ENCODE measurements at regions not wholly inside any gene's neighbourhood (a gene's known extent, or its start where the extent isn't known, plus 50 kb on each side); places are given as distances from the start of the nearest gene placed in this dataset.

DNA sequence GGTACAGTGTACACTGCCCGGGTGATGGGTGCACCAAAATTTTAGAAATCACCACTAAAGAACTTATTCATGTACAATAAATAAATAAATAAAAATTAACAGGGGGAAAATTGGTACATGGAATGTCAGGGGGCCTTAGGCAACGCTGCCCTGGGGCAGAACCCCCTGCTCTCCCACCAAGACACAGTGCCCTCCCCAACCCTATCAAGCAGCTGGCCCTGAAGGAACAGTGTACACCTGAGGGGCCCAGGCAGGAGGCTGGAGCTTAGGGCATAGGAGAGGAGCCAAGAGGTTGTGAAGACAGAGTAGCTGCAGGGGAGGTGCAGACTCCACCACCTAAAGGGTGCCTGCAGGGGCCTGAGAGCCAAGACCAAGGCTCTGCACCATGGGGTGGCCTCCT is 128.8 kb downstream of the BMS1 start:
- Histone ChIP-seq H3K9ac (ENCODE audit: low read length in 5 of 5) (no peak overlapping the region), H3K27me3 (ENCODE audit: control insufficient read depth in 5 of 5, insufficient read depth in 4 of 5, low read length in 5 of 5) (no peaks in the 10 kb centered on the region), H3K9me3 (ENCODE audit: control insufficient read depth in 5 of 5, low read length in 5 of 5) (peaks cover 0 to 27% (median 17%) of the 10 kb centered on the region in 5 donors), H3K4me1 (ENCODE audit: control insufficient read depth in 5 of 5, insufficient read depth in 5 of 5, low read length in 5 of 5) (no peaks in the 10 kb centered on the region), H3K36me3 (ENCODE audit: control insufficient read depth in 5 of 5, insufficient read depth in 5 of 5, low read length in 5 of 5) (no peaks in the 10 kb centered on the region), H3K4me3 (ENCODE audit: low read depth in 1 of 5, low read length in 5 of 5) (no peak overlapping the region), H3K27ac (ENCODE audit: low read depth, low read length) (no peak overlapping the region)

- Histone ChIP-seq H3K27ac (ENCODE audit: low read depth, low read length) (no peak overlapping the region), H3K9me3 (ENCODE audit: control insufficient read depth in 5 of 5, low read length in 5 of 5) (peaks cover 3 to 27% (median 20%) of the 10 kb centered on the region in 5 donors), H3K4me1 (ENCODE audit: control insufficient read depth in 5 of 5, insufficient read depth in 5 of 5, low read length in 5 of 5) (no peaks in the 10 kb centered on the region), H3K36me3 (ENCODE audit: control insufficient read depth in 5 of 5, insufficient read depth in 5 of 5, low read length in 5 of 5) (no peaks in the 10 kb centered on the region), H3K4me3 (ENCODE audit: low read depth in 1 of 5, low read length in 5 of 5) (no peak overlapping the region), H3K9ac (ENCODE audit: low read length in 5 of 5) (no peak overlapping the region), H3K27me3 (ENCODE audit: control insufficient read depth in 5 of 5, insufficient read depth in 4 of 5, low read length in 5 of 5) (no peaks in the 10 kb centered on the region)
These were observed 134.4 kb downstream of the BMS1 start for GRCh38 chr10:42916974-42917373.

- Histone ChIP-seq H3K36me3 (ENCODE audit: control insufficient read depth in 5 of 5, insufficient read depth in 5 of 5, low read length in 5 of 5) (no peaks in the 10 kb centered on the region), H3K27me3 (ENCODE audit: control insufficient read depth in 5 of 5, insufficient read depth in 4 of 5, low read length in 5 of 5) (no peaks in the 10 kb centered on the region), H3K9me3 (ENCODE audit: control insufficient read depth in 5 of 5, low read length in 5 of 5) (peaks cover 3 to 29% (median 24%) of the 10 kb centered on the region in 5 donors), H3K9ac (ENCODE audit: low read length in 5 of 5) (no peak overlapping the region), H3K4me3 (ENCODE audit: low read depth in 1 of 5, low read length in 5 of 5) (no peak overlapping the region), H3K4me1 (ENCODE audit: control insufficient read depth in 5 of 5, insufficient read depth in 5 of 5, low read length in 5 of 5) (no peaks in the 10 kb centered on the region), H3K27ac (ENCODE audit: low read depth, low read length) (no peak overlapping the region)
These were observed 135.2 kb downstream of the BMS1 start for GRCh38 chr10:42917821-42918220.

- Histone ChIP-seq H3K9me3 (ENCODE audit: control insufficient read depth in 5 of 5, low read length in 5 of 5) (peaks cover 2 to 9% (median 7%) of the 10 kb centered on the region in 5 donors), H3K27ac (ENCODE audit: low read depth, low read length) (no peak overlapping the region), H3K27me3 (ENCODE audit: control insufficient read depth in 5 of 5, insufficient read depth in 4 of 5, low read length in 5 of 5) (no peaks in the 10 kb centered on the region), H3K36me3 (ENCODE audit: control insufficient read depth in 5 of 5, insufficient read depth in 5 of 5, low read length in 5 of 5) (no peaks in the 10 kb centered on the region), H3K4me1 (ENCODE audit: control insufficient read depth in 5 of 5, insufficient read depth in 5 of 5, low read length in 5 of 5) (peaks cover 0 to 6% (median 5%) of the 10 kb centered on the region in 5 donors), H3K9ac (ENCODE audit: low read length in 5 of 5) (no peak overlapping the region), H3K4me3 (ENCODE audit: low read depth in 1 of 5, low read length in 5 of 5) (no peak overlapping the region)
These were observed 139.4 kb downstream of the BMS1 start for GRCh38 chr10:42921951-42922350.

DNA sequence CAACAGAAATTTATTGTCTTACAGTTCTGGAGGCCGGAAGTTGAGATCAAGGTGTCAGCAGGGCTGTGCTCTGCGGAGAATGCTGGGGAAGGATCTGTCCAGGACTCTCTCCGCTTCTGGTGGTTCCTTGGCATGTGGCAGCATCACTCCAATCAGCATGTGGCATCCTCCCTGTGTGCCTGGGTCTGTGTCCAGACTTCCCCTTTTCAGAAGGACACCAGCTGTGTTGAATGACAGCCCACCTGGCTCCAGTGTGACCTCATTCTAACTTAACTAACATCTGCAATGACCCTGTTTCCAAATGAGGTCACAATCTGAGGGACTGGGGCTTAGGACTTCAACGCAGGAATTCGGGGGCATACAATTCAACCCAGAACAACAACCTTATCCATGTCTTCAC is 141.9 kb downstream of the BMS1 start:
- no peak overlapping the region for H3K27ac ChIP-seq (ENCODE audit: low read depth, low read length)
- H3K4me1 ChIP-seq (ENCODE audit: control insufficient read depth in 5 of 5, insufficient read depth in 5 of 5, low read length in 5 of 5), result peaks cover 0 to 19% (median 15%) of the 10 kb centered on the region in 5 donors
- H3K27me3 ChIP-seq (ENCODE audit: control insufficient read depth in 5 of 5, insufficient read depth in 4 of 5, low read length in 5 of 5), result peaks cover 0 to 4% (median 0%) of the 10 kb centered on the region in 5 donors
- H3K9me3 ChIP-seq (ENCODE audit: control insufficient read depth in 5 of 5, low read length in 5 of 5), result peaks cover 0 to 7% (median 2%) of the 10 kb centered on the region in 5 donors
- no peak overlapping the region for H3K4me3 ChIP-seq (ENCODE audit: low read depth in 1 of 5, low read length in 5 of 5)
- no peaks in the 10 kb centered on the region for H3K36me3 ChIP-seq (ENCODE audit: control insufficient read depth in 5 of 5, insufficient read depth in 5 of 5, low read length in 5 of 5)
- no peak overlapping the region for H3K9ac ChIP-seq (ENCODE audit: low read length in 5 of 5)

- no peaks in the 10 kb centered on the region for H3K36me3 ChIP-seq (ENCODE audit: control insufficient read depth in 5 of 5, insufficient read depth in 5 of 5, low read length in 5 of 5)
- H3K9ac ChIP-seq (ENCODE audit: low read length in 5 of 5), result no peak overlapping the region
- H3K4me3 ChIP-seq (ENCODE audit: low read depth in 1 of 5, low read length in 5 of 5), result no peak overlapping the region
- peaks cover 0 to 5% (median 2%) of the 10 kb centered on the region in 5 donors for H3K9me3 ChIP-seq (ENCODE audit: control insufficient read depth in 5 of 5, low read length in 5 of 5)
- H3K27me3 ChIP-seq (ENCODE audit: control insufficient read depth in 5 of 5, insufficient read depth in 4 of 5, low read length in 5 of 5), result peaks cover 0 to 17% (median 5%) of the 10 kb centered on the region in 5 donors
- peak overlapping the region; percentile 27 for H3K27ac ChIP-seq (ENCODE audit: low read depth, low read length)
- peaks cover 0 to 19% (median 15%) of the 10 kb centered on the region in 5 donors for H3K4me1 ChIP-seq (ENCODE audit: control insufficient read depth in 5 of 5, insufficient read depth in 5 of 5, low read length in 5 of 5)
These were observed 144.2 kb downstream of the BMS1 start for GRCh38 chr10:42926843-42927242.

- Histone ChIP-seq H3K4me3 (ENCODE audit: low read depth in 1 of 5, low read length in 5 of 5) (no peak overlapping the region), H3K4me1 (ENCODE audit: control insufficient read depth in 5 of 5, insufficient read depth in 5 of 5, low read length in 5 of 5) (peaks cover 0 to 22% (median 18%) of the 10 kb centered on the region in 5 donors), H3K9ac (ENCODE audit: low read length in 5 of 5) (no peak overlapping the region), H3K9me3 (ENCODE audit: control insufficient read depth in 5 of 5, low read length in 5 of 5) (no peaks in the 10 kb centered on the region), H3K36me3 (ENCODE audit: control insufficient read depth in 5 of 5, insufficient read depth in 5 of 5, low read length in 5 of 5) (no peaks in the 10 kb centered on the region), H3K27ac (ENCODE audit: low read depth, low read length) (no peak overlapping the region), H3K27me3 (ENCODE audit: control insufficient read depth in 5 of 5, insufficient read depth in 4 of 5, low read length in 5 of 5) (peaks cover 3 to 24% (median 8%) of the 10 kb centered on the region in 5 donors)
These were observed 145.5 kb downstream of the BMS1 start for GRCh38 chr10:42928064-42928463.

DNA sequence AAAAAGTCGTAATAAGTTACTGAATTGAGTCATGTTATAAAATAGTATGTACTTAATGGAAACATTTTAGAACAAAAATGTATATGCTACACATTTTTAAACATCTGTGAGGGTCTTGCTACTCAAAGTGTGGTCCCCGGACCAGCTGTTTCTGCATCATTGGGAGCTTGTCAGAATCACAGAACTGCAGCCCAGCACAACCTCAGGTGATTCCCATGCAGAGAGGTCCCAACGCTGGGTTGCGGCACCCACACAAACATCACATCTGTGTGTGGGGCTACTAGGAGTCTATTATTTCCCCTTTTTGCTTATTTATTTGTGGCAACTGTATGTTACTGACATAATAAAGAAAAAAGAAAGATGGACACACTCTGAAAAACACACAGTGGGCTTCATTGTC is 146.6 kb downstream of the BMS1 start:
- no peaks in the 10 kb centered on the region for H3K36me3 ChIP-seq (ENCODE audit: control insufficient read depth in 5 of 5, insufficient read depth in 5 of 5, low read length in 5 of 5)
- H3K4me1 ChIP-seq (ENCODE audit: control insufficient read depth in 5 of 5, insufficient read depth in 5 of 5, low read length in 5 of 5), result peaks cover 0 to 31% (median 29%) of the 10 kb centered on the region in 5 donors
- no peak overlapping the region for H3K9ac ChIP-seq (ENCODE audit: low read length in 5 of 5)
- no peaks in the 10 kb centered on the region for H3K9me3 ChIP-seq (ENCODE audit: control insufficient read depth in 5 of 5, low read length in 5 of 5)
- no peak overlapping the region for H3K4me3 ChIP-seq (ENCODE audit: low read depth in 1 of 5, low read length in 5 of 5)
- H3K27me3 ChIP-seq (ENCODE audit: control insufficient read depth in 5 of 5, insufficient read depth in 4 of 5, low read length in 5 of 5), result peaks cover 12 to 35% (median 18%) of the 10 kb centered on the region in 5 donors
- H3K27ac ChIP-seq (ENCODE audit: low read depth, low read length), result no peak overlapping the region

DNA sequence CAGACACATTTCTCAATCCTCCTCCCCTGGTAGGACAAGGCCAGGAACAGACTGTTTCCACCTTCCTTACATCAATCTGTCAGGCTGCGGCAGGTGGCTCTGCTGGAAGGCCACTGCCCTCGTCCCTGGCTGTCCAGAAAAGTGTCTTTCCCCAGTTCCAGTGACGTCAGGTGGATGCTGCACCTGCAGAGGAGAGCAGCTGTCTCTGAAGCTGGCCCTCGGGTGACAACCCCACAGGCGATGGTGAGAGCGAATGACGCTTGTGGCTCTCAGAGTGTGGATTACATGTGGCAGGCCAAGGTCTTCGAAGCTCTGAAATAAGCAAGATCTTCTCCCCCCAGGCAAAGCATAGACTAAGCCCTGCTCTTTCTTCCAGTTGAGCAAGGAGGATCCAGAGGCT is 146.9 kb upstream of the RET start:
- no peak overlapping the region for H3K27ac ChIP-seq (ENCODE audit: low read depth, low read length)
- H3K4me3 ChIP-seq (ENCODE audit: low read depth in 1 of 5, low read length in 5 of 5), result no peak overlapping the region
- H3K9me3 ChIP-seq (ENCODE audit: control insufficient read depth in 5 of 5, low read length in 5 of 5), result no peaks in the 10 kb centered on the region
- no peak overlapping the region for H3K9ac ChIP-seq (ENCODE audit: low read length in 5 of 5)
- peaks cover 0 to 31% (median 29%) of the 10 kb centered on the region in 5 donors for H3K4me1 ChIP-seq (ENCODE audit: control insufficient read depth in 5 of 5, insufficient read depth in 5 of 5, low read length in 5 of 5)
- H3K27me3 ChIP-seq (ENCODE audit: control insufficient read depth in 5 of 5, insufficient read depth in 4 of 5, low read length in 5 of 5), result peaks cover 12 to 40% (median 19%) of the 10 kb centered on the region in 5 donors
- no peaks in the 10 kb centered on the region for H3K36me3 ChIP-seq (ENCODE audit: control insufficient read depth in 5 of 5, insufficient read depth in 5 of 5, low read length in 5 of 5)

DNA sequence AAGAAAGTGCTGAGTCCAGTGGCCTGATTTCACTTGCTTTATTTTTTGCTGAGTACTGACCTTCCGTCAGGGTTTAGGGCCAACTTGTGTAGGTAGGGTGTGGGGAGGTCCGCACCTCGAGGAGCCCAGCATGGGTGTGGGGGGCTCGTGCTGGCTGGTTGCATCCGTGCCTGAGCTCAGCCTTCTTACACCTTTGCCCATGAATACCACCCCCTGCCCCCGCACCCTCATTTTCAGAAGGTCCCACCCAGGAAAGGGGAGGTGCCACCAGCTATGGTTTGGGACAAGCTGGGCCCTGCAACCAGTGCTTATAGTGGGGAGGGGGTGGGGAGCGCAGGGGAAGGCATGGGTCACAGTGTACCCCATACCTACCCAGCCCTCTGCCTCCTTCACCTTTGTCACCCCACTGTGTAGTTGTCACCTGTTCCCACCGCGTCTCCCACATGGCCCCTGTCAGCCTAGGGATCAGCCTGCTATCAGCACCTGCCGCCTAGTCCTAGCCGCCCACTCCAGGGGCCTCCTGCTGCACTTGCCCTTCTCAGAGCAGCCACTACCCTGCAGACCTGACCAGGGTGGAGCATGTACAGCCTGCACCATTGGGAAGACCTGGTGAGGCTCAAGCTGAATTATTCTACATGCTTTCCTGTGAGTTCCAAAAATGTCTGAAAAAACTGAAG is 146.2 kb upstream of the RET start:
- no peak overlapping the region for H3K9ac ChIP-seq (ENCODE audit: low read length in 5 of 5)
- no peak overlapping the region for H3K27ac ChIP-seq (ENCODE audit: low read depth, low read length)
- peaks cover 12 to 44% (median 19%) of the 10 kb centered on the region in 5 donors for H3K27me3 ChIP-seq (ENCODE audit: control insufficient read depth in 5 of 5, insufficient read depth in 4 of 5, low read length in 5 of 5)
- no peak overlapping the region for H3K4me3 ChIP-seq (ENCODE audit: low read depth in 1 of 5, low read length in 5 of 5)
- H3K36me3 ChIP-seq (ENCODE audit: control insufficient read depth in 5 of 5, insufficient read depth in 5 of 5, low read length in 5 of 5), result no peaks in the 10 kb centered on the region
- peaks cover 0 to 31% (median 29%) of the 10 kb centered on the region in 5 donors for H3K4me1 ChIP-seq (ENCODE audit: control insufficient read depth in 5 of 5, insufficient read depth in 5 of 5, low read length in 5 of 5)
- no peaks in the 10 kb centered on the region for H3K9me3 ChIP-seq (ENCODE audit: control insufficient read depth in 5 of 5, low read length in 5 of 5)
